Fibroblast of skin of left biceps (primary cell): ENCODE measurements at regions not wholly inside any gene's neighbourhood (a gene's known extent, or its start where the extent isn't known, plus 50 kb on each side); places are given as distances from the start of the nearest gene placed in this dataset.

Experiments
- DNase-seq, 2 experiments: peaks; one replicate each; pipeline ENCODE4 v3.0.0-alpha.2; 2013; ENCODE audit warnings: low read depth in 2 of 2

DNA sequence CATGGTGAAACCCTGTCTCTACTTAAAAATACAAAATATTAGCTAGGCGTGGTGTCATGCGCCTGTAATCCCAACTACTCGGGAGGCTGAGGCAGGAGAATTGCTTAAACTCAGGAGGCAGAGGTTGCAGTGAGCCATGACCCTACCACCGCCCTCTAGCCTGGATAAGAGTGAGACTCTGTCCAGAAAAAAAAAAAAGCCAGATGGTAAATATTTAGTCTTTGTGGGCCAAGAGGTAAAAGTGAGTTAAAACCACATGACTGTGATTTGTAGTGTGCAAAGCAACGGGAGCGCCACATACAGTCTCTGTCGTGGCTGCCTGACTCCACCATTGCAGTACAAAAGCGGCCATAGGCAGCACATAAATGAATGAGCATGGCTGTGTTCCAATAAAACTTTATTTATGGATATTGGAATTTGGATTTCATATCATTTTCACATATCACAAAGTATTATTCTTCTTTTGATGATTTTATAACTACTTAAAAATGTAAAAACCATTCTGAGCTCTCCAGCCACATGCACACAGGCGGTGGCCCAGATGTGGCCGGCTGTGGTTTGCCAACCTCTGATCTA, 51.8 kb upstream of the CASZ1 start:
- DNase-seq = no peak

DNA sequence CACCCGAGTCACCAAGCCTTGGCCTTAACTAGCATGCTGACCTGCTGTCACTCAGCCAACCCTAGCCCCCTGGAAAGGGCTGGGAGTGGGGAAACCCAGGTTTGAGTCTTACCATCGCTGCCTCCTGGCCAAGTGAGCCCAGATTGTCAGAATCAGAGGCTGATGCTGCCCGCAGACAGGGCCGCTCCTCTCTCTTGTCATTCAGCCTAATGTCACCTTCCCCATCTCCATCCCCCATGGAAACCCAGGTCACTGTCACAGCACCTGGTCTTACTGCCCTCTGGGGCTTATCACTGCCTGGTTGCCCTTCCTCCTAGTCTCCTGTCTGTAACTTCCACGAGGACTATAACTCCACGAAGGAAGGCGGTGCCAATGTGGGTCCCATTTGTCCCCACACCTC, 53.6 kb upstream of the CASZ1 start:
- DNase-seq = no peak

DNA sequence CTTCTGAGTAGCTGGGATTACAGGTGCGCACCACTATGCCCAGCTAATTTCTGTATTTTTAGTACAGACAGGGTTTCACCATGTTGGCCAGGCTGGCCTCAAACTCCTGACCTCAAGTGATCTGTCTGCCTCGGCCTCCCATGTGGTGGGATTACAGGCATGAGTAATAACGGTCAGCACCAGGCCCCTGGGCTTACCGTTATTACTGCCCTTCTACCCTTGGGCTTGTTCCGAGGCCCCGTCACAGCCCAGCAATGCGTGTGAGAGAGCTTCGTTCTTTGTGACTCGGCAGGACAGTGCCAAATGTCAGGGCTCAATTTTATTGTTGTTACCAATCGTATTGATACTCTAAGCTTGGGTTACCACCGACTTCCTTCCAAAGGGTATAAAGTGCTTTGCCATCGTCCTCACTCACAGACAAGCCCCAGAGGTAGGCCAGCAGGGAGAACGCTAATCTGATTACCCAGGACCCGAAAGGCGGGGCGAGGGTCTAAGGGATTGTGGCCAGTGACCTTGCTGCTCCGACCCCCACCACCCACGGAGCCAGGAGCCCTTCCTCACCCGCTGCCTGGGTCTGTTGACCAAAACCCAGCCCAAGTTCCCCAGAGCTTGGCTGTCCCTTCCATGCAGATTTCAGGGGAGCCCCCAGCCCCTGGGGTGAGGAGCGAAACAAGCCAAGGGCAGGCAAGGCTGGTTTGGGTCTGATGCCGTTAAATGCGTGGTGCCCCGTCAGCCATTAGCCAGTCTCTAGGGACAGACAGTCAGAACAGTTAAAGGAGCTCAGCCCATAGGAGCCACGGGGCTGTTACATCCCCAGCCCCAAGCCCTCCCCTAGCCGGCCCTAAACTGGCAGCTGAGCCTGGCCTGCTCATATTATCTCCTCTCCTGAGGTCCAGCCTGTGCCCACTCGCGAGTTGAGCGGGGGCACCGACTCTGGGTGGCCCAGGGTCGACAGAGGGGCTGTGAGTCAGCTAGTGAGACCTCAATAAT, 54.9 kb upstream of the CASZ1 start:
- no peak for DNase-seq

DNA sequence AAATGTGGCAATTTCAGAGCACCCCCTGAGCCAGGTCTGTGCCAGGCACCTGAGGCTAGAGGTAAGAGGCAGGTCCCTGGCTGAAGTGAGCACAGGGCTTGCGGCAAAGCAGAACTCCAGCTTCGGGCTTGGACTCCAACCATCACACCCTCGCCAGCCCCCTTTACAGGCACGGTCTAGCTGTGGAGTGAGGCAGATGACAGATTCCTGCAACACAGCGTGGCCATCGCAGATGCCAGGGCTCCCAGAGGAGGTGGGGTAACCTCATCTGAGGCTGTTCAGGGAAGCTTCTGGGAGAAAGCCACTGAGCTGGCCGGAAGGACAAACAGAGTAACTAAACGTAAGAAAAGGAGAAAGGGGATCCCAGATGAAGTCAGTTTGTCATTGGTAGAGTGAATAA, 55.6 kb upstream of the CASZ1 start:
- no peak for DNase-seq

DNA sequence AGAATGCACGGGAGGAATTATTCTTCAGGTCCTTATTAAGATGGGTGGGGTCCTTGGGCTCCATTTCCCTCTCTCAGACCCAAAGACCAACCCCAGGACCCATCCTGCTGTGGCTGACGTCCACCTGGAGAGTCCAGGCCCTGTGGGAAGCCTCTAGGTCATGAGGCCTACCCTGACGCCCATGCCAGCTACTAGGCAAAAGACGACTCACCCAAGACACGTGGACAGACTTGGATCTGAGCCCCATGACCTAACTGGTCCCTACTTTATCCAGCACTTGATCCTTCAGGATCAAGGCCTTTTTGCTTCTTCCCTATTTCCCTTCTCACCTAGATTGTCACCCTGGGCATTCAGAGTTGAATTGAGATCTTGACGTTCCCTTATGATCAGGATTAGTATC, 56.0 kb upstream of the CASZ1 start:
- no peak for DNase-seq

DNA sequence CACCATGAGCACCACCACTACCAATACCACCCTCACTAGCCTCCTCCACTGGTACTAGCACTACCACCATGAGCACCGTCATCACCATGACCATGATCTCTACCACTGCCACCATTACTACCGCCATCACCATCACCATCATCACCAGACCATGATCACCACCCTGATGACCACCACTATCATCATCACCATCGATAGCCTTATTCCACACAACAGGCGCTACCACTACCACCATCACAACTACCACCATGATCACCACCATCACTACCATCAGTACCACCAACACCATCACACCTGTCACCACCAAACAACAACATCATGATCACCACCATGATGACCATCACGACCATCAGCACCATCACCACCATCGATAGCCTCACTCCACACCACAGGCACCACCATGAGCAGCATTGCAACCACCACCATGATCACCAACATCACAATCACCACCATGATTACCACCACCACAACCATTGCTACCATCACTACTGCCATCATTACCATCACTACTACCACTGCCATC, 56.6 kb upstream of the CASZ1 start:
- DNase-seq = no peak

DNA sequence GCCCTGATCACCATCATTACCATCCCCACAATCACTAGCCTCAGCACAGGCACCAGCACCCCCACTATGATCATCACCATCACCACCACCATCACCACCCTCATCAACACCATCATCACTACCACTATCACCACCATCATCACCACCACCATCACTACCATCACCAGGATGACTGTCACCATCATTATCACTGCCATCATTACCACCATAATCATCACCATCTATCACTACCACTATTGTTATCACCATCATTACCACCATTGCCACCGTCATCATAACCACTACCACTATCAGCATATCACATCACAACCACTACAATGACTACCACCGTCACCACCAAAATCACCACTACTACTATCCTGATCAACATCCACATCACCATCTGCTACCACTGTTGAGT, 57.3 kb upstream of the CASZ1 start:
- DNase-seq = no peak

DNA sequence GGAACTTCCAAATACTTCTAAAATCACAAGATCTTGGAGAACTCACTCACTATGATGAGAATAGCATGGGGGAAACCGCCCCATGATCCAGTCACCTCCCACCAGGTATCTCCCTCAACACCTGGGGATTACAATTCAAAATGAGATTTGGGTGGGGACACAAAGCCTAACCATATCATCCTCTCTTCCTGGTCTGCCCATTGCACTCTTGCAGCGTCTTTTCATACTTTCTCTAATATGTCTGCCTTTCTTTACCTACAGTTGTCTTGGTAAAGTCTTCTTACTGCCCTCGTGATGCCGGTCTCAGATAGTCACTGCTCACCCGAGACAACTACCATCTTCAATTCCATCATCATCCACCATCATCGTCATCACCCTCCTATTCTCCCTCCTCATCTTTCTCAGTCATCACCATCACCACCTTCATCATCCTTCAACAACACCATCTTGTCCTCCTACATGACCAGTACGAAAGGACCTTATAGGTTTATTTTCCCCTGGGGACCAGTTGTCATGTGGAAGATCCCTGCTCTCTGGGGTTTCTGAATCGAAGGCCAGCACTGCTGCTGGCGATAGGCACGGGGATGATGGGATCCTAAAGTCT, 58.5 kb upstream of the CASZ1 start:
- DNase-seq = no peak

DNA sequence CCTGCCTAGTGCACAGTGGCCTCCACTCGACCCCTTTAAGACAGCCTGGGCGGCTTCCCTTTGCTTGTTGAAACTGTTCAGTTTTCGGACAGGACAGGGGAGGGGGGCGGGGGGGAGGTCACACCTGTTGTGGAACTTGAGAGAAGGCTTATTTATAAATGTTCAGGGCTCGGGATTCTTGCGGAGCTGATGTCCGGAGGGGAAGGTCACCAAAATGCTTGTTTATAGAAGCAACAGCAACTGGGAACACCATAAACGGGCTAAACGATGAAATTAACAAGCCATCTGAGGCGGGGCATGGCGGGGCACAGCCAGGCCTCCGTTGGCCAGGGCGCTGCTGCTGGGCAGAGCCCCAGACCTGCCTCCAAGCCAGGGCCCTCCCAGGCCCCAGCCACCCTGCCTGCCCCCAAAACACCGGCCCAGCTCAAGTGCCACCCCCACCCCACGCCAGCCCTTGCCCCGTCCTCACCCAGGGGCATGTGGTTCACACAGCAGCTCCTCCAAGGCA, 59.8 kb upstream of the CASZ1 start:
- no peak for DNase-seq

DNA sequence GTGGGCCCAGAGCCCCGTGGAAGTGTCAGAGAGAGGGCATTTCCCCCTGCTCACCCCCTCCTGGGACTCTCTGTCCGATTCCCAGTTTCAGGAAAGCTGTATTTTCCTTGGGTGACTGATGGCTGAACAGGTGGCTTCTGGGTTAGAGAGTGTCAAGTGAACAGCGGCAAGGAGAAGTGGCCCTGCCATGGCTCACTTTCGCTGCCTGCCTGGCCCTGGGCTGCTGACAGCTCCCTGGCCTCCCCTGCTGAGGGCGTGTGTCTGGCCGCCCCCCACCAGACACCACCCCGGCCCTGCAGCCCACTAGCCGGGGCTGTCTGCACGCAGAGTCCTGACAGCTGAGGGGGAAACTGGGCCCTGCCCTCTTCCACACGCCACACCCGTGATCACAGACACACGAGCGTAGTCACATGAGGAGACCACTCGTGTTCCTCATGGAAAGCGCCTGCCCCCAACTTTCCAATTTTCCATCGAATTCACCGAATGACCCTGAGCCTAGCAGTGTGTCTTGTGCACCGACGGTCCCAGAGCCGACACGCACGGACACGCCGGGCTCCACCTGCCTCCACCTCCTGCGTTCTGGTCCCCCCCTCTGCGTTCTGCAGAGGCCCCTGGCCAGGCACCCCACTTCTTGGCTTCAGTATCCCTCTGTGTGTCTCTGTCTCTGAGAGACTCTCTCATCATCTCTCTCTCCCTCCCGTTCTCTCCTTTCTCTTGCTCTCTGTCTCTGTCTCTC, 60.6 kb upstream of the CASZ1 start:
- DNase-seq = no peak

DNA sequence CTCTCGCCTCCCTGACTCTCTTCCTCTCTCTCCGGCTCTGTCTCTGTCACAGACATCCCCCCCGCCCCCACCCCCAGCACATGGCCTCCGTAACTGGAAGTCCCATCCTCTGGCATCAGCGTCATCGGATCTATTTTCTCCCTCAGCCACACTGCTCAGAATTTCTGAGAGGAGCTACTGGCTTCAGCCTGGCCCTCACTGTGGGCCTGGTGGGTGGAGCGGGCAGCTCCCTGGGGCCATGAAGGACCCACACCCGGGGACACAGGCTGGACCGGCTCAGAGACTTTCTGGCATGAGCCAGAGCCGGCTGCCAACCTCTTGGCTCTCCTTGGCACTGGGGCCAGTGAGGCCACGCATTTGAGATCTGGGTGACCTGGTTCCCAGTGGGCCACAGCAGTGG, 61.2 kb upstream of the CASZ1 start:
- no peak for DNase-seq

DNA sequence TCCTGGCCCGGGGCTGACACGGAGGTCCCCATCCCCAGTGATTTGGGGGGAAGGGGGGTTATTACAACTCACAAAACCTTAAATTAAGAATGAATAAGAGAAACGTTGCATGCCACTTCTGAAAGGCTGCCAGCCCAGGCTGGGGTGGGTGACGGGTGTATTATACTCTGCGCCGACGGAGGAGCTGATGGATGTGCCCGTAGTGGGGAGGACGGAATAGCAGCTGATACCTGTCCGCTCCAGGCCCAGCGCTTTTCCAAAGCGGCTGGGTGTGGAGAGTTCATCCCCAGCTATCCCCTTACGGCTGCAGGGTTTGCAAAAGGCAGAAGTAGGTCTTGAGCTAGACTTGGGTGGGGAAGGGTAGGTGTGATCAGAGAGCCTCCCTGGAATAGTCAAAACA, 63.8 kb upstream of the CASZ1 start:
- no peak for DNase-seq

DNA sequence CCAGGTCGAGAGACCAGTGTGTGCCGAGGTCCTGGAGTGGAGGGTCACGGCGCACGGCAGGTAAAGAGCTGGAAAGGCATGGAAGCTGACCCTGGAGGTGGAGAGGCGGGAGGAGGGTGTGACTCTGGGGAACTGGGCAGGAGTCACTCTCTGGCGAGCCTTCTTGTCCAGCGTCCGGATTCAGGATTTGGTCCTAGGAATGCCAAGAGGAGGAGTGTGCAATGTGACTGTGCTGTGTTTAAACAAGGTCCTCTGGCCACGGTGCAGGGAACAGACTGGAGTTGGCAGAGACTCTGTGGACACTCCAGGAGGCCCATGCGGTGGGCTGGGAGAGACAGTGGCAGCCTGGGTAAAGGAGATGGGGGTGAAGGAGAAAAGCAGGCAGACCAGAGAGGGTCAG, 64.2 kb upstream of the CASZ1 start:
- DNase-seq = no peak

DNA sequence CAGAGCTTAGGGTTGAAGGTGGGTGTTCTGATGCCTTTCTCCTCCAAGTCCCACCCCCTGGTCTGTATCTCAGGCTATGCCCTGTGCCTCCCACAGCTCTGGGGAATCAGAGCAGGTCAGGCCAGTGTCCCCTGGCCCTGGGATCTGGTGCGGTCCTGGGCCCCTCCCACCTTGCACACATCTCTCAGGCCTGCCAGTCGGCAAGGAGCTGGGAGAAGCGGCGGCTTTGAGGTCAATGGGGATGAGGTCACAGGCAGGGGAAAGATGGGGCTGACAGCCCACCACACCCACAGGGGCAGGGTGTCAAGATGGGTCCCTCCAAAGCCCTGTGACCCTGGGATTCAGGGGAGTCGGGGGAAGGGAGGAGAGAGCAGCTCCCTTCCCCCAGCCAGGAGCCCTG, 65.4 kb upstream of the CASZ1 start:
- no peak for DNase-seq

DNA sequence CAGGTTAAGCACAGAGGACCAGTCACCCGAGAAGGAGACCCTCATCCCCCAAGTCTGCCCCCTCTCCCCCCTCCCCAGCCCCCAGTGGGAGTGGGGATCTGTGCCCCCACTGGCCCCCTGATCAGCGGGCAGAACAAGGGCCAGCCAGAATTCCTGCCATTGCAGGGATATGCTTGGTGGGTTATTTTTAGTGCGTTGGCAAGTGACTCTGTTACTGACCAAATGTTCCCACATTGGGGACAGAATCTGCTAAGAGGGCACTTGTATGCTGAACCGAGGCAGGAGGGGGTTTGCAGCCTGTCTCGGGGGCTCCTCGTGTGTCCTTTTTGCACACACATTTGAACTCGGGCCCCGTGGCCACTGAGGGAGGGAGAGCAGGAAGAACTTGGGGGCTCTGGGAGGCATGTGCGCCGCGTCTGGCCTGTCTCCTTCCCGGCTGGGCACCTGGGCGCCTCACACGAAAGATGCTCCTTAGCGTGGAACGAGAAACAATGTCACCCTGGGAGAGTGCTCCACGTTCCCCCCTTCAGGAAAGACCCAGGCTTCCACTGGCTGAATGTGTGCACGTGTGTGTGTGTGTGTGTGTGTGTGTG, 66.4 kb upstream of the CASZ1 start:
- no peak for DNase-seq

DNA sequence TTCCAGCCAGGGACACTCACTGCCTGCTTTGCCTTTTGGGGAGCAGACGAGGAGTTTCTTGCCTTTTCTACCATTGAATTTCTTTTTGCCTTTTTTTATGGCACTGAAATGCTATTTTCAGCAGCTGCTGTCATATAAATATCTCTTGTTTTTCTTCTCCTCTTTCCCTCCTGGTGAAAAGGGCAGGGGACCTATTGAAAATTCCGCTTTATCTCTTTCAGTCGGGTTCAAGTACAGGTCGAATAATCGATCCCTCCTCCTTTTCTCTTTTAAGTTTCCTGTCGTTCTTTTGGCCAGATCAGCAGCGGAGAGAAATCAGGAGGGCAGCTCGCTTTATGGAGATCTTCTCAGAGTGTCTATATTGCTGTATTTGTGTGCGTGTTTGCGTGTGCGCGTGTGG, 67.4 kb upstream of the CASZ1 start:
- no peak for DNase-seq

DNA sequence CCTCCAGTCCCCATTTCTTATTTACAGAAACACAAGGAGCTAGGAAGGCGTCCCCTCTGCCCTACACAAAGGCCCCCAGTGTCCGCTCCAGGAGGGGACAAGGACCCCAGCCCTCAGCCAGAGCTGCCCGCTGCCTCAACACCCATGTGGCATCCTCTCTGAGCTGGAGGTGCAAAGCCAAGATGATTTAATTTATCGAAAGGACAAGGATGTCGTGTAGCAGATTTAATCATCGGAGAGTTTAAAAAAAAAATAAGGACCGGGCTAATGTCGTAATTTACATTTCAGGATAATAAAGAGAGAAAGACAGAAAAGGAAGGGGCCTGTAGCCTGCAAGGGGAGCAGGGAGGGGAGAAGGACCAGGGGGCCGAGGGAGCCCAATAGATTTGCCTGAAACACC, 68.3 kb upstream of the CASZ1 start:
- DNase-seq = no peak

DNA sequence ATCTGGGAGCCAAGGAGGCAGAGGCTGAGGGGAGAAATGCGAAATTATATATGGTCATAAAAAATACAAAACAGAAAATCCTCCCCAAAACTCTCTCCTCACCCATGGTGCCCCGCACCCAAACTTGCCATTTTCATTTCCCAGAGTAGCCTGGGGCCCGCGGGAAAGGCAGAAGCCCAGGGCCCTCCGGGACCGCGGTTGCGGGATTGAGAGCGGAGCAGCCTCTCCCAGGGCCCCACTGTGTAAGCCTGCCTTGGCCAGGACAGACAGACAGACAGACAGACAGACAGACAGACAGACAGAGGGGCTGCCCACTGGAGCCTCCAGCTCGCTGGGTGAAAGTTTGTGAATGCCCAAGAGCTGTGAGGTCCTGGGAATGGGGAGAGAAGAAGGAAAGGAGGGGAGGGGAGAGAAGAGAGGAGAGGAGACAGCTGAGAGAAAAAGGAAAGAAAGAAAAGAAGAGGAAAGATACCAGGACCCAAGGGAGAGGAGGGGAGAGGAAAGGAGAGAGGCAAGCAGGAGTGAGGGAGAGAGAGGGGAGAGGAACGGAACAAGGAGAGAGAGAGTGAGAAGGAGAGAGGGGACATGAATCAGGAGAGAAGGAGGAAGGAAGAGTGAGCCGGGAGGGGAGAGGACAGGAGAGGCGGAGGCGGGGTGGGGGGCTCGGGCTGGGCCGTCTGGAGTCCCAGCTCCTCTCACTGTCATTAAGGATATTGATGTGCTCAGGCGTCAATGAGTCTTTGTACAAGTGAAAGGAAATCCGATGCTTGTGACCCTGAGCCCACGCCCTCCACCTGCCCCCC, 69.3 kb upstream of the CASZ1 start:
- no peak for DNase-seq

DNA sequence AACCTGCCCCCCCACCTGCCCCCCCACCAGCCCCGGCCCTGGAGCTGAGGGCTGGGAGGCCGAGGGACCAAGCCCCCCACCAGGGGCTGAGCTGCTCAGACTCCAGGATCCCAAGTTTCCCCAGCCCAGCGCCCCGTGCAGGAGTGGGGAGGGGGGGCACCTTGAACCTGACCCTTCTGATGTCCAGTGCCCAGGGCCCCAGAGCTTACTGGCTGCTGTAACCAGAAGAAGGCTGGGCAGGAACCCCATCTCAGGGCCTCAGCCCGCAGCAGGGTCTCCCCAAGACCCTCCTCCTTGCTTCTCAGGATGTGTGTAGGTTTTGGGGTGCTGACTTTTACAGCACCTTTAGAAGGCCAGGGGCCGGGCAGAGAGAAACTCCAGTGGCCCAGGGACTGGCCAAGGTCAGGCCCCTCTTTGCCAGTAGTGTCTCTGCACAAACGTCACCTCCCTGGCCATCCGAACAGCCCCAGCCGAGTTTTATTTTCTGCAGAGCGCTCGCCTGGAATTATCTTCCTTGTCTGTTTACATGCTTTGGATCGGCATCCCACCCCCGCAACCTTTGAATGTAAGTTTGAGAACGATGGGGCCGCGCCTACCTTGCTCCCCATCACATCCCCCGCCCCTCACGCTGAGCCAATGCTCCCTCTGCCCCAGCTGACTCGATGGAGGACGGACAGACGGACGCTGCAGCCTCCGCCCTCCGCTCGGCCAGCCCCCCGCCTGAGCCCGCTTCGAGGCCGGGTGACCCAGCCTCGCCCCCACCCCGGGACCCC, 70.1 kb upstream of the CASZ1 start:
- no peak for DNase-seq
